GM21737 (cell line): ENCODE measurements at regions not wholly inside any gene's neighbourhood (a gene's known extent, or its start where the extent isn't known, plus 50 kb on each side); places are given as distances from the start of the nearest gene placed in this dataset.

ENCODE experiments used
- ATAC-seq: cut with Tn5 transposase; IDR thresholded peaks from one replicate; pipeline ENCODE4 v1.9.1; 2021; ENCODE audit warnings: mild to moderate bottlenecking, moderate library complexity; ENCODE audit not compliant: unreplicated experiment

DNA sequence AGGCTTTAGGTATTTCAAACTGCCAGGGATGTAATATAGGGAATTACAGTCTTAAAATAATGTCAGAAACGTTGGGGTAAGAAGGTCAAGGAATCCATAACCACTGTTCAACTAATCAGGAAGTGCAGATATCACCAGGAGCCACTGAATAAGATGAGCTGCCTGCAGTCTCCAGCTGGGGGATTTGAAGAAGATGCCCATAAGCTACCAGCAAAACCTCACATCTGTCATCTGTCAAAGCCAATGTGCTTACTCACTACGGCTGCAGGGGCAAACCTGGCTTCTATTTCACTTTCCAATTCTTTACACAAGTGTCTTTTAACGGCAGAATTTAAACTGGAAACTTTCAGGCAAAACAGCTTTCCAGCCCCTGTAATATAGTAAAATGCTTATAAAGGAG lies 1410.1 kb upstream of the ATXN8OS start:
- ATAC-seq: no peak

DNA sequence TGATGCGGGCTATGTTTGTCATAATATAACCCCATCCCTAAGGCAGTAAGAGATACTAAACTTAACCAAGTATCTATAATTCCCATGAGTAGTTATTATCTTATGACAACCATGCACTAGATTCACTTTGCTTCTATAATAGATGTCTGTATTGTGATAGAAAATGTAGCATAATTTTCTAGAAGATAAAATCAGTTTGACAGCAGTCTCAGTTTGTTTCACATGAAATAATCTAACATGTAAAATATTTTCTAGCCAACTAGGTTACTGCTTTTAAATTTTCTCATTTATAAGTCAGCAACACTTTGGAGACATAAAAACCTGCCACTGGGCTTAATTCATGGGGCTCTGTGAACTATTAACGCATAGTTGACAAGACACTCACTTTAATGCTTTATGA lies 1410.7 kb upstream of the ATXN8OS start:
- no peak for ATAC-seq

DNA sequence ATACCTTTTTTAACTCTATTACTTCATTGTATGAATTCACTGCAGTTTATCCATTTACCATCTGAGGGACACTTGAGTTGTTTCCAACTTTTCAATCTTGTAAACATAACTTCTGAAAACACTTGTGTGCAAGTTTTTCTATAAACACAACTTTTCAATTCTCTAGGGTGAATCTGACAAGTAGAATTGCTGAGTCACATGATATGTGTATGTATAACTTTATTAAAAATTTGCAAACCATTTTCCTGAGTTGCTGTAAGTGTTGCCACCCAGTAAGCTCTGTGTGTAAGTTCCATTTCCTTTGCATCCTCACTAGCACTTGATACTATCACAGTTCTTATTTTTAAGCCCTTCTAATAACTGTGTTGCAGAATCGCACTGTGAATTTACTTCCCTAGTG lies 1415.6 kb upstream of the ATXN8OS start:
- ATAC-seq: no peak

DNA sequence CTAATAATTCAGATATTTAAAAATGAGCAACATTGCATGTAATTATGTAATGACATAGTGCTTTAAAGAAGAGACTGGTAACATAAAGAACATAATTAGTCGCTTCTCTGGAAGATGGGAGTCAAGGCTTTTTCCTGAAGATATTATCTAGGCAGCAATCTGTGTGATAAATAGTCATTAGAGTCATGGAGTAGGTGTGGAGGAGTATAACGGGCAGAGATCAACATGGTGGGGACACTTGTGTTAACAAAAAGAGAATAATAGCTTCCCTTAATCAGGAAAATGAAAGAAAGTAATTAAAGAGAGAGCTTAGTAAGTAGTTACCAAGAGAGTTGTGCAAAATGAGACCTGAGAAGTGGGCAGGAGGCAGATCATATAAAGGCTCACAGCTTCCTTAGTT lies 1417.1 kb upstream of the ATXN8OS start:
- ATAC-seq: no peak

DNA sequence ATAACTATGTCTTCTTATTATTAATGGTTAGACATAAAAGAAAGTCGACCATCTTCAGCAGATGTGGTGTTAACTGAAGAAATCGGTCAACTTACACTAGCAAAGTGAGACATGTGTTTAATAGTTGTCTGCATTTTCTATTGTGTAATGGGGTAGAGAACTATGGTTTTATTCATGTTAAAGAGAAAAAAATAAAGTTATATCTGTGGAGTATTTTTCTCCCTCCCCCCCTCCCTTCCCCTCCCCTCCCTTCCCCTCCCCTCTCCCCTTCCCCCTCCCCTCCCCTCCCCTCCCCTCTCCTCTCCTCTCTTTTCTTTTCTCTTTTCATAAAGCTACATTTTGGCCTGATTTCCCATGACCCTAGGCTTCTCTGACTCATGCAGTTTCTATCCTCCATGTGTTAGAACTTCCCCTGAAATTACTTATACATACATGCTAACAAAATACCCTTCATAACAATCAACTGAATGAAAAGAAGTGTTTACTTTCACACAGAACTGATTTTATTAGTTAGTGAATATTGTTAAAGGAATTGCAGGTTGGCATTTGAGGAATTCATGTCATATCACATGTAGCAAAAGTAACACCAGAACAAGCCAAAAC lies 1431.0 kb upstream of the ATXN8OS start:
- no peak for ATAC-seq

DNA sequence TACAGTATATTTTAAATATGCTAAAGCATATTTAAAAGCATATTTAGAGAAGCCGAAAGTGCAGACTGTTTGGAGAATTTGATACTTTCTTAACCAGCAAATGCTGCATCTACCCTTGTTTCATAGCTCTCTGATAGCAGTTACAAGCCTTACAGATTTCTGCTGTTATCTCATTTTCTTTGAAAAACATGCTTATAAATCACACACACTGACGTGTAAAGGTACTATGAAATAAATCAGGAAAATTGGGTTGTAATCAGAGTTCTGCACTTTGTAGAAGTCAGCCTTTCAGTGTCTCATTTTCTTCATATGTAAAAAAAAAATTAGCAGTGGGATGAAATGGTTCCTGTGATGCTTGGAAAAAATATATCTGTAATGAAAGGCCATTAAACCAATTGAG lies 1432.4 kb upstream of the ATXN8OS start:
- ATAC-seq: no peak

DNA sequence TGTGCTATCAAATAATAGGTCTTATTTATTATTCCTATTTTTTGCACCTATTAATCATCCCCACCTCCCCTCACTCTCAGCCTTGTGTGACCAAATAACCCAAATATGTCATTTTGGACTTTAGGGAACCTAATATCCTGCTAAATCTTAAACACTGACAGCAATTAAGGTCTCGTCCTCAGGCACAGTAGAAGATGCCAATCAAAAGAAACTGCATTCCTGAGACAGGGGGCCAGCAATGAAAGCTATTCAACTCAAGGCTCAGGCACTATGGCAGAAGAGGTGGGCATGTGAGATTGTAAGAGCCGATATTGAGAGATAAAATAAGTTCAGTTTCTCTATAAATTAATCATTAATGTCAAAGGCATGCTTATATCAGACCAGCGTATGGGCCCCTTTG lies 1437.7 kb upstream of the PCDH9 start:
- ATAC-seq: no peak

GRCh38 chr13:68666774-68667397 lies 1436.8 kb upstream of the PCDH9 start:
- no peak for ATAC-seq

GRCh38 chr13:68645814-68646213 lies 1415.7 kb upstream of the PCDH9 start:
- ATAC-seq: no peak

DNA sequence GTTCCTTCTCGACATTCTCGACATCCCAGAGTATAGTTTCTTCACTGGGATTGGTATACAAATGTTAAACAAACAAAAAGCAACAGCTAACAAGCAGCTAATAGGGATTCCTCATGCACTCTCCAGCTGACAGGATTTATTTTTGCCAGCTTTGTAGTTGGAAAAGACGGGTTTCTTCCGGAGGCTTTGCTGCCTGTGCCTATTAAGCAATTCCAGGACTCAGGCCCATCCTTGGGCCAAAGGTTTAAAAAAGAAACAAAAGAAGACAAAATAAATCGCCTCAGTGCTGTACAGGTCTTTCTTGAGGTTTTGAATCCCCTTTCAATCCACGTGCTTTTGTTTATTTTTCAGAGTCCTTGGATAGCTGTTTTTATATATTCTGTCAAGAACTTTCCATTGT lies 1414.5 kb upstream of the PCDH9 start:
- no peak for ATAC-seq

DNA sequence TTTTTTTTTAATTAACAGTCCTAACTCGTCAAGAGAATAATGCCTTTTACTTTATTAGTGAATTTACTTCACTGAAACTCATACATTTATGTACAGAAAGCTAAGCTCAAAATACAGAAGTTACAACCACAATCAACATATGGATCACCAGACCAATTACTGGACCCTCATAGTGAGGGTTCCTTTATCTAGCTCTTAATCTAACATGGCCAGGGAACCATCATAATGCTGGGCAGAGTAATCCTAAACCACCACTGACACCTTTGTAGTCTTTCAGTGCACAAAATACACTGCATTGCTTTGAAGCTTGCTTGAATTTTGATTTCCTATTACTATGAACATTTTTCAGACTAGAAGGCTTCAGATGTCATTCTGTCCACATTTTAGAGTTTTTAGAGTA lies 1406.6 kb upstream of the PCDH9 start:
- ATAC-seq: no peak

DNA sequence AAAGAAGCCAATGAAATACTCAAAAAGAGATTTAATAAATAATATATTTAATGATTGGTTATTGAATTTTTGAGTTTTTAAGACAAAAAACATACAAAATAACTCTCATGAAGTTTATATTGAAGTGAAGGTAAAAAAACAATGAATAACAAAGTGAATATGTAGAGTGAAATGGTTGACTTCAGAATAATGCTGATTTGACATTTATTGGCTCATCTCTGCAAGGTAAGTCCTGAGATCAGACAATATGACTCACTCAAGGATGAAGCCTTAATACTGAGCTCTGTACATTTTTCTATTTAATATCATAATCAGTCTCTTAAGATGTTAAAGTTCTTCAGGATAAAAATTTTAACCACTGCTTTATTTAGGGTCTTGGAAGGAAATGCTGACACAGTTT lies 1398.9 kb upstream of the PCDH9 start:
- no peak for ATAC-seq

GRCh38 chr13:68627379-68627778 lies 1397.2 kb upstream of the PCDH9 start:
- ATAC-seq: no peak

DNA sequence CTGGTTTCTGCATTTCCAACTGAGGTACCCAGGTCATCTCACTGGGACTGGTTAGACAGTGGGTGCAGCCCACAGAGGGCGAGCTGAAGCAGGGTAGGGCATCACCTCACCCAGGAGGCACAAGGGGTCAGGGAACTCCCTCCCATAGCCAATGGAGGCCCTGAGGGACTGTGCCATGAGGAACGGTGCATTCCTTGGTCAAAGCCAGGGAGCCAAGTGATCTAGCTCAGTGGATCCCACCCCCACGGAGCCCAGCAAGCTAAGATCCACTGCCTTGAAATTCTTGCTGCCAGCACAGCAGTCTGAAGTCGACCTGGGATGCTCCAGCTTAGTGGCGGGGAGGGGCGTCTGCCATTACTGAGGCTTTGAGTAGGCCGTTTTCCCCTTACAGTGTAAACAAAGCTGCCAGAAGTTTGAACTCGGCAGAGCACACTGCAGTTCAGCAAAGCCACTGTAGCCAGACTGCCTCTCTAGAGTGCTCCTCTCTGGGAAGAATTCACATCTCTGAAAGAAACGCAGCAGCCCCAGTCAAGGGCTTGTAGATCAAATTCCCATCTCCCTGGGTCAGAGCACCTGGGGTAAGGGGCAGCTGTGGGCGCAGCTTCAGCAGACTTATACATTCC lies 1386.6 kb upstream of the PCDH9 start:
- no peak for ATAC-seq

- ATAC-seq: no peak
Measured at GRCh38 chr13:68609661-68610060, 1379.5 kb upstream of the PCDH9 start.

- no peak for ATAC-seq
Measured at GRCh38 chr13:68608147-68608546, 1378.0 kb upstream of the PCDH9 start.

- ATAC-seq: no peak
Measured at GRCh38 chr13:68597641-68598040, 1367.5 kb upstream of the PCDH9 start.

- ATAC-seq: peak; percentile 100
Measured at GRCh38 chr13:68588623-68589022, 1358.5 kb upstream of the PCDH9 start.

DNA sequence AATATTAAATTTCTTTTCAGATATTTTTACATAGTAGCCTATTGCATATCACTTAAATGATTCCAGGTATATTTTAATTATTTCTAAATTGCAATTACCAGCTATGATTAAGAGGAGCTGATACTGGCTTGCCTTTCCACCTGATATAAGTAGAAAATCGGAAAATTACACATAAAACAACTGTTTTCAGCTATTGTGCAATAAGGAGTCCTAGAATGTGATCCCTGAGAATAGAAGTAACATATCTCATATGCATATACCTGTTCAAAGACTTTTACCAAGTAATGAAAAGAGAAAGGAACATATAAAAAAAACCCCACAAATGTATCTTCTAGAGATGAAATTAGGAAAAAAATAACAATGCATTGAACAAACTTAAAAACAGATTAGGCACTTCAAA lies 1354.6 kb upstream of the PCDH9 start:
- no peak for ATAC-seq

DNA sequence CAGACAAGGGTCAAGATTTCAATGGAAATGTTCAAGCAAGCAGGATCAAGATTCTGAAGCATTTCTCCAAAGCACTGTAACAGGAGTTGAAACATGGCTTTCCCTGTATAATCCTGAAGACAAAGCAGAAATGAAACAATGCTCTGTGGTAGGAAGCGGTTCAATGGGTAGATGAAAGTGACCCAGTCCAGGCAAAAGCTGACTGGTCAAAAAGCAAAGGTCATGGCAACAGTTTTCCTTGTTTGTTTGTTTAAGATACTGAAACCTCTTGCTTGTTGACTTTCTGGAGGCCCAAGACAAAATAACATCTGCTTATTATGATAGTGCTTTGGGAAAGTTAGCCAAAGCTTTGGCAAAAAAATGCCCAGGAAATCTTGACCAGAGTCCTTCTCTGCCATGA lies 1343.9 kb upstream of the PCDH9 start:
- no peak for ATAC-seq

- ATAC-seq: no peak
Measured at GRCh38 chr13:68551701-68552522, 1321.8 kb upstream of the PCDH9 start.

DNA sequence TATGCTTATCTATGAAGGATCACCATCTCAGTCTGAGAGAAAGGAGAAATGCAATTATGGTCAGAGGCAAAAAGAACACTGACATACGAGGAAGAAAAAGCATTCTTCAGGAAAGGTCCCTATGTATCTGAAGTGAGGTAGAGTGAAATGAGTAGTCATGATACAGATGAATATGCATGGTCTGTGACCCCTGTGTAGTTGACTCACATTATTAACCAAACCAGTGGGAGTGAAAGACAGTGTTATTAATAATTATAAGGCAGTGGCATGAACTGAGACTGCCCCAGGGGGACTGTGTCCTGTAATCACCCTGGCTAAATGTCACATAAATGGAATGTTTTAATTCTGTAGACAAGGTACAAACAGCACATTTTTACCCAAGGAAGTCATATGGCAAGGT lies 1320.2 kb upstream of the PCDH9 start:
- no peak for ATAC-seq
